Activated CD8-positive, alpha-beta memory T cell treated with anti-CD3 and anti-CD28 coated beads for 4 hours (primary cell): ENCODE measurements at regions not wholly inside any gene's neighbourhood (a gene's known extent, or its start where the extent isn't known, plus 50 kb on each side); places are given as distances from the start of the nearest gene placed in this dataset.
A peak's percentile ranks its signal among the peaks of the same experiment; 100 is the strongest.
"Not testable (repeated sequence)": the region's sequence is repeated elsewhere in the genome, so short reads cannot be mapped to it uniquely, and the experiment has no call there.

Experiments used
- DNase-seq, 2 donors: peaks; one replicate each; pipeline ENCODE4 v3.0.0-alpha.2; 2020; ENCODE audit warnings: low read depth in 2 of 2

- no peak for DNase-seq
Observed at GRCh38 chr5:138702166-138703077, 50.8 kb upstream of the CTNNA1 start.

DNA sequence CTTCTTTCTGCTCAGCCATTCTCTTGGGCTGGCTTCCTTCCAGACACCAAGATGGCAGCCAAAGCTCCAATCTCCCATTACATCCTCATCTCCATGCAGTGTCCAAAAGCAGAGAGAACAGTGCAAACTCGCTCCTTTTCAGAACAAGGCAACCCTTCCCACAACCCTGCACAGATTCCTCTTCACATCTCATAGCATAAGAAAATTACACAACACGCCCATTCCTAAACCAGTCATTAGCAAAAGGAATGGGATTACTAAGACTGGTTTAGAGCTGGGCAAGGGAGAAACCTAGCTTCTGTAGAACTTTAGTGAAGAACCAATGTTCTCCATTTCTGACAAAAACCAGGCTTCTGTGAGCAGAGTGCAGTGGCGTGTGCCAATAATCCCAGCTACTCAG is 51.5 kb upstream of the CTNNA1 start:
- no peak for DNase-seq

DNA sequence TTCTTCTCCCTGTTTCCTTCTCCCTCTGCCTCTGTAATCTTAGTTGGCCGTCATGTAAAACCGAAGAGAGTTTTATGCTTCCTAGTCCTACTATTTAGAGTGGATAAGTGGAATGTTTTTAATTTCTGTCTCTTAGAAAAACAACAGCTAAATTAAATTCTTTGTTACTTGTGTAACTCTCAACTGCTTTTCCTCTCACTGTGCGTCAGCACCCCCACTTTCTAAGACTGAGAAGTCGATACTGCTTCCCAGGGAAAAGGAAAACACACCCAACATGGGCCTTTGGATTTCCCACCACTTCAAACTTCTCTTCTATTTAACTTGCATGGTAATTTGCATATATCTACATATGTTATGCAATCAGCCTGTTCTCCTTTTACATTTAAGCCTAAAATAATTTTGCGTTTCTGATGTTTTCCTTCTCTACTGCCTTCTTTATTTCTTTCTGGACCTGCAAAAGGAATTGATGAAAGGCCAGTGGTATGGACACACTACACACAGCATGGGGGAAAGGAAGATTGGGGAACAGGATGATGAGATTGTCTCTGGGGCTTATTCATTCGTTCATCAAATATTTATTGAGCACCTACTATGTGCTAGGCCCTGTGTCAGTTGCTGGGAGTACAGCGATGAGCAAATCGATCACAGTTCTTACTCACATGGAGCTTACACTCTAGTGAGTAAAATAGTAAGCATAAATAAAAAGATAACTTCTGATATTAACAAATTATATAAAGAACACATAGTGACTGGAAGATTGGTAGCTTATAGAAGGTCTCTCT is 52.5 kb upstream of the CTNNA1 start:
- DNase-seq = no peak

- DNase-seq = no peak
Observed at GRCh38 chr5:138699482-138699881, 53.7 kb upstream of the CTNNA1 start.

DNA sequence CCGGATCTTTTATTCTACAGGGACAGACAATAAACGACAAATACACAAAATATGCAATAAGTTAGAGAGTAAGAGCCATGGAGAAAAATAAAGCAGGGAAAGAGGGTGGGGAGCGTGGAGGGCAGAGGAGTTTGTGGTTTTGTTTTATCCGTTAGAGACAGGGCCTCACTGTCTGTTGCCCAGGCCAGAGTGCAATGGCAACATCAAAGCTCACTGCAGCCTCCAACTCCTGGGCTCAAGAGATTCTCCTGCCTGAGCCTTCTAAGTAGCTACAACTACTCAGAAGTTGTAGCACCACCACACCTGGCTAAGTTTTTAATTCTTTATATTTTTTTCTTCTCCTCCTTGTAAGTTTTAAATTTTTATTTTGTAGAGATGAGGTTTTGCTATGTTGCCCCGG is 54.5 kb upstream of the CTNNA1 start:
- no peak for DNase-seq

DNA sequence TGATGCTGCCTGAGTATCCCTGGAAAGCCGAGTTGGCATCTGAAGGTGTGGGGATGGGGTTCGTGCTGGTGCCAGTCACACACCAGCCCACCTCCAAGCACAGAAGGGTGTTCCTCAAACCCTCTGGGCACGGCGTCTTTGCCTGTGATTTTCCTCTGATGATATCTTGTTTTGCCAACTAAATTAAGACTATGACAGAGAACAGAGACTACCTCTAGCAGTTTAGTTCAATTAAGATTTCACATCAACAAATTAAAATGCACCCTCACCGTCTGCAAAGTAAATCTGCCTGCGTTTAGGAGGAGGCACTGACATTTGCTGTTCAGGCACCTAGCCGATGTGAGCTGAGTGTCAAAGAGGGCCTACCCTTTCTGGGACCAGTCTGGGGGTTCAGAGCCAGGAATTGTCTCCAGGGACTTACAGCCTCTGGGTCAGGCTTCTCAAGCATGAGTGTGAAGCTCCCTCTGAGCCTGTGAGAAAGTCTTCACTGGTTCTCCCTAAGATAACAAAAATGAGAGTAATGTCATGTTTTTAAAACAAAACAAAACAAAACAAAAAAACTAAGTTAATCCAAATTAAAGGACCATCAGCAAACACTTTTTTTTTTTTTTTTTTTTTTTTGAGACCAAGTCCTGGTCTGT is 55.4 kb upstream of the CTNNA1 start:
- DNase-seq = no peak

DNA sequence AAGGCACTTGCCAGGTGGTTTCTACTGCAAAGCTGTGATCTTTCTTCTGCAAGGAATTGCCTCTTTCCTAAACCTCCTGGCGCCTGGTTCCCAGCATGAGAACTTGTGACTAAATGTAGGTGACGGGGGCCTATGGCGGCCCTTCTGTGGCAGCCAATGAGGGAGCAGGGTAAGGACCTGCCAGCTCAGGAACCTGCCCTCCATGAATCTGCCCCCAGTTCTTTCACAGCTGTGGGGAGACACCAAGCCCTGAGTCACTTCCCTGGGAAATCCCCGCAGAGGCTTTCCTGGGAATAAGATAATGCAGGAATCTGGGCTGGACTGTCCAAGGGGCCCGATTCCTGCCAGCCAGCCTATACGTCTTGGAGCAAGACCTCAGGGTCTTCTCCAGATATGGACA is 56.7 kb upstream of the CTNNA1 start:
- DNase-seq = no peak

GRCh38 chr5:138695781-138696180 is 57.4 kb upstream of the CTNNA1 start:
- no peak for DNase-seq

GRCh38 chr5:138694146-138694545 is 59.1 kb upstream of the CTNNA1 start:
- DNase-seq = no peak

GRCh38 chr5:138692370-138692769 is 60.9 kb upstream of the CTNNA1 start:
- no peak for DNase-seq

DNA sequence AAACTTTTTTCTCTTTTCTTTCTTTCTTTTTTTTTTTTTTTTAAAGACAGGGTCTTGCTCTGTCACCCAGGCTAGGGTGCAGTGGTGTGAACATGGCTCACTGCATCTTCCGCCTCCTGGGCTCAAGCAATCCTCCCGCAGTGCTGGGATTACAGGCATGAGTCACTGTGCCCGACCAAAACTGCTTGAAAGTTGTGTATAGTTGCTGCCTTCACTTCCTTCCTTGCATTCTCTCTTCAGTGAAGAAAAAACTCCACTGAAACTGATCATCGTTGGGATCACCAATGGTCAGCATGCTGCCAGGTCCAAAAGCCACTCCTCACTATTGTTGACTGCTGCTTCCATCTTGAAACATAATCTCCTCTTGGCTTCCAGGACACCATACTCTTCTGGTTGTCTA is 66.6 kb upstream of the CTNNA1 start:
- DNase-seq = no peak

DNA sequence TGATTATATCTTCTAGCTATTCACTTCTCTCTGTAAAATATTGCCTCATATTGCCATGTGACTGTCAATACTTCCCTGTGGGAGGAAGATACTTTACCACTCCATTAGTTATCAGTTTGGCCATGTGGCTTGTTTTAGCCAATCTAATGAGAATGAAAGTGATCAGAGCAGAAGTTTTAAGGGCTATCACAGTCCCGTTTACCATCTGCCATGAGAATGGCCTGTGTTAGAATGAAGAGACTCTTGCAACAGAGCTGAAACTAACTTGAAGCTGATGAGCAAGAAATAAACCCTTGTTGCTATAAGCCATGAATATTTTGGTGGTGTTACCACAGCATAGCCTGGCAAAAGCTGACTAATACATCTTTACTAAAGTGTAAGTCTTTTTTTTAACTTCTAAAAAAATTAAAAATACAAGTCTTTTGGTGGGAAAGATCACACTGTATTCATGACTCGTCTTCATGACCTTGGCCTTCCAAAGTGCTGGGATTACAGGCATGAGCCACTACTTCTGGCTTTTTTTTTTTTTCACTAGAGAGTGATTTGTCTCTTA is 68.0 kb upstream of the CTNNA1 start:
- no peak for DNase-seq

- not testable (repeated sequence) for DNase-seq
Observed at GRCh38 chr5:138682462-138682861, 70.8 kb upstream of the CTNNA1 start.

GRCh38 chr5:138678826-138679225 is 74.4 kb upstream of the CTNNA1 start:
- not testable (repeated sequence) for DNase-seq

DNA sequence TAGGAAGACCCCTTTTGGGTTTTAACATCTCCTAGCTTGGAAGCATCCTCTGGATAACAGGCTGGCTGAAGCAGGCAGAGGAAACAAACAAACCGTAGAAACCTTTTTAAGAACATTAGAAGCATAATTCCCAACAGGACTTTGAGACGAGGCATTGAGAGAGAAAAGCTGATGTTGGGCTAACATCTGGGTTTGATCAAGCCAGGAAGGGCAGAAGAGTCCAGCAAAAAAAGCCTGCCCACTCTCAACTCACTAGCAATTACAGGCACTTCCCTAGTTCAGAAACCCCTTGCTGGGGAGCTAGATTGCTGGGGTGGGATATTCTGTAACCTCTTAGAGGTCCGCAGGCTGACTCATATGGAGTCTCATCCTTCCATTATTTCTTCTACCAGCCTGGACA is 75.4 kb upstream of the CTNNA1 start:
- DNase-seq = no peak

DNA sequence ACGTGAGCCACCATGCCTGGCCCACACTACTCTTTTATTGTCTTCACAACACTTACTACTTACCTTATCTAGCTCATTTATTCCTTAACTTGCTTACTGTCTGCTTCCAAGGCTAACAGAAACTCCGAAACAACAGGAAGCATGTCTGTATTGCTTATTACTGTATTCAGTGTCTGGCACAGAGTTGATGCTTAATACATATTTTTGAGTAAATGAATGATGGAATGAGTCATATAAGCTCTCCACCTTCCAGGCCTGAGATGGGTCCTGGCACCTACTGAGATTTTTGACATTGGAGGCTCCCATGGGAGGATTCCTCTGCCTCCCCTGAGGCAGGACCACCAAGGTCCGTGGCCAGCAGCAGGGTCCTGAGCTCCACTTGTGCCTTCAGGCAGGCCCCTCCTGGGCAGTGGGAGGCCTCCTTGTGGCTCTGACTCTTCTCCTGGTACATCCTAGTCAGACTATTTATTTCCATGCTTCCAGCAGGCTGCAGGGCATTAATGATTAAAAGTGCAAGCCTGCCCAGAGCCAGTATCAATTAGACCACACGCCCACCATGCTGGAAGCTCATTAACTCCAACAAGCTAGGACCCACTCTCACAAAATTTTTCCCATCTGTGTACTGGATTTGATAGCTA is 76.5 kb upstream of the CTNNA1 start:
- DNase-seq = no peak

- no peak for DNase-seq
Observed at GRCh38 chr5:138676002-138676401, 77.2 kb upstream of the CTNNA1 start.

- DNase-seq = peak in 1 of 2 donors; percentile 6
Observed at GRCh38 chr5:138668451-138669380, 84.5 kb upstream of the CTNNA1 start.

- DNase-seq = not testable (repeated sequence)
Observed at GRCh38 chr5:138667782-138668331, 85.4 kb upstream of the CTNNA1 start.

GRCh38 chr5:138666226-138666742 is 86.9 kb upstream of the CTNNA1 start:
- no peak for DNase-seq
